Mucosa of rectum (tissue), 2 donors: ENCODE measurements at regions not wholly inside any gene's neighbourhood (a gene's known extent, or its start where the extent isn't known, plus 50 kb on each side); places are given as distances from the start of the nearest gene placed in this dataset.
"Not testable (repeated sequence)": the region's sequence is repeated elsewhere in the genome, so short reads cannot be mapped to it uniquely, and the experiment has no call there.

Source experiments
- H3K27ac ChIP-seq, 2 donors: one replicate each; pipeline ENCODE4 v1.7.0; 2013; ENCODE audit warnings: inconsistent platforms in 2 of 2, low read depth in 2 of 2, low read length in 2 of 2
- H3K27me3 ChIP-seq, 2 donors: one replicate each; pipeline ENCODE4 v1.7.0; 2013; ENCODE audit warnings: low read length in 2 of 2; ENCODE audit not compliant: control insufficient read depth in 2 of 2, insufficient read depth in 2 of 2
- H3K36me3 ChIP-seq, 2 donors: one replicate each; pipeline ENCODE4 v1.7.0; 2013; ENCODE audit warnings: low read length in 2 of 2; ENCODE audit not compliant: control insufficient read depth in 2 of 2, insufficient read depth in 2 of 2
- H3K4me1 ChIP-seq, 2 donors: one replicate each; pipeline ENCODE4 v1.7.0; 2013; ENCODE audit warnings: low read length in 2 of 2, mild to moderate bottlenecking in 1 of 2; ENCODE audit not compliant: control insufficient read depth in 2 of 2, insufficient read depth in 2 of 2
- H3K4me3 ChIP-seq, 2 donors: one replicate each; pipeline ENCODE4 v1.7.0; 2013; ENCODE audit warnings: low read length in 2 of 2
- H3K9ac ChIP-seq, 2 donors: one replicate each; pipeline ENCODE4 v1.7.0; 2013; ENCODE audit warnings: low read length in 2 of 2, low read depth in 1 of 2, mild to moderate bottlenecking in 1 of 2
- H3K9me3 ChIP-seq, 2 donors: one replicate each; pipeline ENCODE4 v1.7.0; 2013; ENCODE audit warnings: low read length in 2 of 2; ENCODE audit not compliant: control insufficient read depth in 2 of 2
- donor health status: healthy.
- donor health status: Normal muscosa, but diverticular disease.

DNA sequence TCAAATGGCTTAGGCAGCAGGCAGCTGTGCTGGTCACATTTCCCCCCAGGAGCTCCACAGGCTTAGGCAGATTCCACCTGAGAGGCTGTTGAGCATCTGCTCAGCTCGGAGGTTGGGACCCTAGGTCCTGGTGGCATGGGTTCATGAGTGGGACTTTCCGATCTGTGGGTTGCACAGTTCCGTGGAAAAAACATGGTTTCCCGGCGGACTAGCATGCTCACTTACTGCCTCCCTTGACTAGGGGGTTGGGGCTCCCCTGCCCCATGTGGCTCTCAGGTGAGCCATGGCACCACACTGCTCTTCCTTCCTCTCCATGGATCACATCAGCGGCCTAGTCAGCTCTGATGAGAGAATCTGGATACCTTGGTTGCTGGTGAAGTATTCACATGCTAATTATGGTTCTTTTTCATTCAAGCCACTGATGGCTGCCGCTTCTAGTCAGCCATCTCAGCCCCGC lies 685.1 kb downstream of the METTL15 start:
- Histone ChIP-seq H3K9me3 (no peaks in the 10 kb centered on the region), H3K27ac (no peak overlapping the region), H3K4me1 (no peaks in the 10 kb centered on the region), H3K9ac (no peak overlapping the region), H3K4me3 (no peak overlapping the region), H3K27me3 (no peaks in the 10 kb centered on the region), H3K36me3 (no peaks in the 10 kb centered on the region)

DNA sequence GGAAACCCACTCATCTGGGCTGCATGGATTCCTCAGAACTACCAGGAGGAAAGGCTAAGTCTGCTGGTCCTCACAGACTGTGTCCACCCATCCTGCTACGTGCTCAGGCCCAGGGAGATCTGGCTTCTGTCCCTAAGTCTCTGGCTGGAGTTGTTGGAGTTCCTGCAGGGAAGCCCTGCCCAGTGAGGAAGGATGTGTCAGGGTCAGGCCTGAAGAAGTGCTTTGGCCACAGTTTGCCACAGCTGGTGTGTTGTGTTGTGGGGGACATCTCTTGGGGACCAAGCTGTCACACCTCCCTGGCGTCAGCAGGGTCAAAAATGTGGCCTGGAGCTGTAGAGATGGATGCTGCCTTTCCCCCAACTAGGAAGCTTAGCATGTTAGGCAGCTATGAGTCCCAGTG lies 684.7 kb downstream of the METTL15 start:
- Histone ChIP-seq H3K4me3 (no peak overlapping the region), H3K9me3 (no peaks in the 10 kb centered on the region), H3K4me1 (no peaks in the 10 kb centered on the region), H3K9ac (no peak overlapping the region), H3K36me3 (no peaks in the 10 kb centered on the region), H3K27ac (no peak overlapping the region), H3K27me3 (no peaks in the 10 kb centered on the region)

DNA sequence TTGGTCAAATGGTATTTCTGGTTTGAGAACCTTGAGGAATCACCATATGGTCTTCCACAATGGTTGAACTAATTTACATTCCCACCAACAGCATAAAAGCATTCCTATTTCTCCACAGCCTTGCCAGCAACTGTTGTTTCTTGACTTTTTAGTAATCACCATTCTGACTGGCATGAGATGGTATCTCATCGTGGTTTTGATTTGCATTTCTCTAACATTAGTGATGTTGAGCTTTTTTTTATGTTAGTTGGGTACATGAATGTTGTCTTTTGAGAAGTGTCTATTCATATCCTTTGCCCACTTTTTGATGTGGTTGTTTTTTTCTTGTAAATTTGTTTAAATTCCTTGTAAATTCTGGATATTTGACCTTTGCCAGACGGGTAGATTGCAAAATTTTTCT lies 679.7 kb downstream of the METTL15 start:
- not testable (repeated sequence) for H3K27ac ChIP-seq, H3K36me3 ChIP-seq, H3K27me3 ChIP-seq, H3K4me3 ChIP-seq, H3K4me1 ChIP-seq, H3K9ac ChIP-seq, H3K9me3 ChIP-seq

DNA sequence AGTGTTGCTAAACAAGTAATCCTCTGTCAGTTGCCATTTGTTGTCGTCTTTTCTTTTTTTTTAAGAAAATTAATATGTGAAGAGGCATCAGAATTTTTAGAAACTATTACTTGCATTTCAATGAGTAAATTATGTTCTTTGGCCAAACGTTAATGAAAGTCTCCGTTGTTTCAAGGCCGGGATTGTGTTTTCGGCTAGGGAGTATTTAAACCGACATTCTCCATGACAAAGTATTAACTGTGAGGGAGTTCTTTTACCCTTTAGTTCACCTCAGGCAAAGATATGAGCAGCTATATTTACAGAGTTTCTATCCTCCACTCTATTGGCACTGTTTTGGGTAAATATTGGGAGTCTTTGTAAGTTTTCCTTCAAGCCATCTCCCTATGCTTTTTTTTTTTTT lies 668.9 kb downstream of the METTL15 start:
- Histone ChIP-seq H3K4me1 (no peaks in the 10 kb centered on the region), H3K27me3 (no peaks in the 10 kb centered on the region), H3K36me3 (no peaks in the 10 kb centered on the region), H3K9ac (no peak overlapping the region), H3K27ac (no peak overlapping the region), H3K9me3 (peaks cover 0 to 3% of the 10 kb centered on the region in 2 donors), H3K4me3 (no peak overlapping the region)

DNA sequence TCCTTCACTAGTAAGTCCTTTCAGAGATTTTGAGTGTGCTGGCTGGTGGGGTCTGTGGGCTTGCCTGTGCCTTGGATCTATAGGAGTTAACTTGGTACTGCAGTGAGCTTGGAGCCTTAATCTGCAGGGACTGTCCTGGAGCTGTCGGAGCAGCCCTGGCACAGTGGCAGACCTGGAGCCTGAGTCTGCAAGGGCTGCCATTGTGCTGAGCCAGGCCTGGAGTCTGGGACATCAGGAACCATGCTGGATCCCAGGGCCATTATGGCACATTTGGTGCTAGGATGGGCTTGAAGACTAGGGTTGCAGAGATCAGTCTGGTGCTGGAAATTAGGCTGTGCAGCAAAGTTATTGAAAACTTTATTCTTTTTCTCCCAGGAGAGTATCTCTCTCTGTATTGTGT lies 665.4 kb downstream of the METTL15 start:
- no peaks in the 10 kb centered on the region for H3K4me1 ChIP-seq
- H3K27ac ChIP-seq: no peak overlapping the region
- no peak overlapping the region for H3K4me3 ChIP-seq
- no peaks in the 10 kb centered on the region for H3K27me3 ChIP-seq
- no peak overlapping the region for H3K9ac ChIP-seq
- H3K36me3 ChIP-seq: no peaks in the 10 kb centered on the region
- H3K9me3 ChIP-seq: no peaks in the 10 kb centered on the region

DNA sequence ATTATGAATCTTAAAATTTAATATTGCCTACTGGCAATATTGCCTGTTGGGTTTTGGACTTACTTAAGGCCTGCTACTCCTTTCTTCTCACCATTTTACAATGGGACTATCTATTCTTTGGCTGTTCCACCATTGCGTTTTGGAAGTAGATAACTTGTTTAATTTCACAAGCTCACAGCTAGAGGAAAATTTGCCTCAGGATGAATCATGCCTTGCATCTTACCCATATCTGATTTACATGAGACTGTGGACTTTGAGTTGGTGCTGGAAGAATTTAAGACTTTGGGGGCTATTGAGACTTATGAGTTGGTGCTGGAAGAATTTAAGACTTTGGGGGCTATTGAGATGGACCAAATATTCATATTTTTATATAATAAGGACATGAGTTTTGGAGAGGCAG lies 662.6 kb downstream of the METTL15 start:
- Histone ChIP-seq H3K27ac (no peak overlapping the region), H3K9me3 (no peaks in the 10 kb centered on the region), H3K27me3 (no peaks in the 10 kb centered on the region), H3K4me3 (no peak overlapping the region), H3K4me1 (no peaks in the 10 kb centered on the region), H3K36me3 (no peaks in the 10 kb centered on the region), H3K9ac (no peak overlapping the region)

DNA sequence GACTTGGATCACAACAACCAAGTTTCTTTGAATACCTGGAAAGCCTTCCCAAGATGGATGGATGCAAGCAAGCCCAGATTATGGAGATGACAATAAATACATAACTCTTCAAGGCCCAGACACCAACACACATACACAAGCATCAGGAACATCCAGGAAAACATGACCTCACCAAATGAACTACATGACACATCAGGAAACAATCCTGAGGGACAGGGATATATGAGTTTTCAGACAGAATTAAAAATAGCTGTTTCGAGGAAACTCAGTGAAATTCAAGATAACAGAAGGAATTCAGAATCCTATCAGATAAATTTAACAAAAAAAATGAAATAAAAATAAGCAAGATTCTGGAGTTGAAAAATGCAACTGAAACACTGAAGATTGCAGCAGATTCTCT lies 659.4 kb downstream of the METTL15 start:
- no peak overlapping the region for H3K4me3 ChIP-seq
- no peaks in the 10 kb centered on the region for H3K27me3 ChIP-seq
- H3K36me3 ChIP-seq: no peaks in the 10 kb centered on the region
- H3K4me1 ChIP-seq: no peaks in the 10 kb centered on the region
- no peaks in the 10 kb centered on the region for H3K9me3 ChIP-seq
- no peak overlapping the region for H3K9ac ChIP-seq
- H3K27ac ChIP-seq: no peak overlapping the region

DNA sequence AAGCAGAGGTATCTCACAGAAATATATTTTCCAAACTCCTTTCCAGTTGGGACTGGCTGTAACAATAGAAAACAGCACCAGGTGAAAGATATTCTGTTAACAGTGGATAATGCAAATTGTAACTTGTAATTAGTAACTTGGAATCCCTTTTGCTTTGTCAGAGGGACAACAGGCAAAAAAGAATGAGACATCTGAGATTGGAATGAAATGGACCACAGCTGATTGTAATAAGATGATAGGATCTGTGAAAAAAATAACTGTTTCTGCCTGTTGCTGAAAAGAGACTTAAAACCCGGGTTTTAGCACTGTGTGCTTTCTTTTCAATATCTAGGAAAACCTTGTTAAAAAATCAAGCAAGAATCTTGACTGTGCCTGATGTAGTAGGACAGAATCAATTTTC lies 655.7 kb downstream of the METTL15 start:
- H3K4me1 ChIP-seq: no peaks in the 10 kb centered on the region
- no peaks in the 10 kb centered on the region for H3K36me3 ChIP-seq
- H3K27ac ChIP-seq: no peak overlapping the region
- no peak overlapping the region for H3K9ac ChIP-seq
- no peaks in the 10 kb centered on the region for H3K27me3 ChIP-seq
- no peak overlapping the region for H3K4me3 ChIP-seq
- no peaks in the 10 kb centered on the region for H3K9me3 ChIP-seq

DNA sequence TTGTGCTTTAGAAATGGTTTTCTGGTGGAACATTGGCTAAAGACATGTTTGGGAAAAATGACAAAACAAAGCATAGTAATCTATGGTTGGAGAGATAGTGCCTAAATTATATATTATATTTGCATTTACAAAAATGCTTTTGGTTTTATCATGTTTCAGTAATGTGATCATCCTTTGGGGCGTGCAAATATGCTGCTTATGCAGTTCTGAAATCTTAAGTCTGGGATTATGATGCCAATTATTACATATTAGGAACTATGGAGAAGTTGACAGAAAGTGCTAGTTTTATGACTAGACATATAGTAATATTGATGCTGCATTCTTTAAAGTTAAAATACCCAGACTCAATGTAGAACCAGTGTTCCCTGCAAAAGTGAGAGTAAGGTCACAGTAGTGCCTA lies 655.0 kb downstream of the METTL15 start:
- Histone ChIP-seq H3K27me3 (no peaks in the 10 kb centered on the region), H3K27ac (no peak overlapping the region), H3K4me3 (no peak overlapping the region), H3K36me3 (no peaks in the 10 kb centered on the region), H3K9ac (no peak overlapping the region), H3K9me3 (no peaks in the 10 kb centered on the region), H3K4me1 (no peaks in the 10 kb centered on the region)

DNA sequence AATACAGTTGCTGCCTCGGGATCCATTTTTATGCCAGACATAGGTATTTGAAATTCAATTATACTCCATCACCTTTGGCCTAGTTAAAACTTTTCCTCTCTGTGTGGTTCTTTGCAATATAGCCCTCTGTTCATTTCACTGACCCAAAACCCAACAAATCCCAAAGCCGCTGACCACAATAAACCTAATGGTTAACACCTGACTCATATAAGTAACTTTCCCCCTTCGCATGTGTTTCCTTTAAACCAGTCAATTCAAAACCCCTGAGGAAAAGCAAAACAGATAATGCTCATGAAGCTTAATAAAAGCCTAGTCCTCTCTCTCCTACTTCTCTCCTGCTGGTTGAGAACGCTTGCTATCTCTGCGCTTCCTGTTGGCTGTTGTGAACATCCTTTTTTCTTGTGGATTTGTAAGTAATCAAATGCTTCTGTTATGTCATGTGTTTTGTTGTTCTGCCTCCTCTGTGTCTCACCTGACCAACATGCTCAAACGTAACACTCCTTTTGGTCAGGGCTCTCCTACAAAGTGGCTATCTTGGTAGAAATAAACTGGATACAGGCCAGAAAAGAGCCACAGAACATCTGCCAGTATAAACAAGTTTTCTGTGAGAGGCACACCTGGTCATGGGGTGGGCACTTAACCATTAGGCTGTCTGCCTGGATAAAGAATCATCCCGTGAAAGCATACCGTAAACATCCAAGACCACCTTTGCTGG lies 652.6 kb downstream of the METTL15 start:
- no peaks in the 10 kb centered on the region for H3K9me3 ChIP-seq
- H3K36me3 ChIP-seq: no peaks in the 10 kb centered on the region

DNA sequence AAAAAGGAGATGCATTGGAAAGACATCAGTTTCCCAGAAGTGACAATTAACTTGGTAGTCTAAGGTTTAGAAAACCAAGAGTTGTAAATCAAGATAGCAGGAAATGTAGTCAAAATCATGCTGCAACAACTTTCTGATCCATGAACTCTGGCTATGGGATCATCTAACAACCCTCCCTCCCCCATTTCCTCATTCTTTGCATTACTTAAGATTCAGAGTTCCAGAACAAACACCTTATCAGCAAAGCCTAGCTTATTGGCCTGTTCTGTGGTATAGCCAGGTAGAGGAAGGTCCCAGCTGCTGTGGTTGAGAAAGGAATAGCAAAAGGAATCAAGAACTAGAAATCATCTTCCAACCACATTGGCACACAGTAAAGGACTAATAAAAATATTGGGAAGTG lies 651.1 kb downstream of the METTL15 start:
- no peaks in the 10 kb centered on the region for H3K36me3 ChIP-seq
- no peaks in the 10 kb centered on the region for H3K4me1 ChIP-seq
- no peak overlapping the region for H3K4me3 ChIP-seq
- no peak overlapping the region for H3K9ac ChIP-seq
- no peak overlapping the region for H3K27ac ChIP-seq
- no peaks in the 10 kb centered on the region for H3K27me3 ChIP-seq
- no peaks in the 10 kb centered on the region for H3K9me3 ChIP-seq

More for the DNA sequence above, 652.6 kb downstream of the METTL15 start:
- no peak overlapping the region for H3K9ac ChIP-seq
- H3K27me3 ChIP-seq: no peaks in the 10 kb centered on the region
- no peaks in the 10 kb centered on the region for H3K4me1 ChIP-seq
- no peak overlapping the region for H3K4me3 ChIP-seq
- no peak overlapping the region for H3K27ac ChIP-seq
